ENCODE measurements at regions not wholly inside any gene's neighbourhood (a gene's known extent, or its start where the extent isn't known, plus 50 kb on each side); places are given as distances from the start of the nearest gene placed in this dataset.

DNA sequence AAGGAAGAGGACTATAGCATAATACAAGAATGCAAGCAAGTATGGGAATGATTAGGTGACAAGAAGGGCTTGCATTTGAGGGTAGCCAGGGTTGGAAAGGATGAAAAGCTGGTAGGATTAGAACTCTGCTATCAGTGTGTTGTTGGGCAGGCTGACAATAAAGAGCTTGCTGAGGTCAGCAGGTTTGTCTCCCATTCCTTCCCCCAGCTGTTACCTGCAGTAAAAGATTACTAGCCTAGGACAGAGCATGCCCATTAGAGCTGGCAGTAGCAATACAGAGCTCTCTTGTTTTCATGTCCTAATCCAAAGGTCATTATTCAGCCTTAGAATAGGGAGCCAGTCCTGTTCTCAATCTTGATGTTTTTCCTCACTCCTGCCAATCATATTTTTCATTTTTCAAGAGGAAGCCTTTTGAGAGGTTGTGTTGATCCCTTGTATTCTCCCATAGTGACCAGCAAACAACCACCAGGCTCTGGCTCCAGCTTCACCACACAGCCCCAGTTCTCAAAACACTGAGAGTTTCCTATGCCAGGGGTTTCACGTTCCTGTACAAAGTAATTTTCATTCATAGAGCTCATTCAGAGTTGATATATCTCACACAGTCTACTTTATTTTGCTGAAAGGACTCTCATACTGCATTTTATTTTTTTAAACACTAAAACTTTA lies 71.7 kb downstream of the OR2K2 start:
- TF ChIP-seq CTCF (IDR thresholded peaks at IDR 0.05; ENCODE audit: extremely low read depth, missing control alignments): no peak
- DNase-seq (ENCODE audit: low spot score): no peak

GRCh38 chr9:111253742-111254437 lies 76.1 kb downstream of the OR2K2 start:
- DNase-seq (ENCODE audit: low spot score): no peak
- no peak for TF ChIP-seq CTCF (IDR thresholded peaks at IDR 0.05; ENCODE audit: extremely low read depth, missing control alignments)

GRCh38 chr9:111250875-111251842 lies 78.9 kb downstream of the OR2K2 start:
- no peak for DNase-seq (ENCODE audit: low spot score)

GRCh38 chr9:111237447-111237846 lies 92.6 kb downstream of the OR2K2 start:
- no peak for TF ChIP-seq CTCF (IDR thresholded peaks at IDR 0.05; ENCODE audit: extremely low read depth, missing control alignments)
- DNase-seq (ENCODE audit: low spot score): no peak

More at GRCh38 chr9:111250875-111251842, 78.9 kb downstream of the OR2K2 start:
- TF ChIP-seq CTCF (IDR thresholded peaks at IDR 0.05; ENCODE audit: extremely low read depth, missing control alignments): no peak

- no peak for DNase-seq (ENCODE audit: low spot score)
- TF ChIP-seq CTCF (IDR thresholded peaks at IDR 0.05; ENCODE audit: extremely low read depth, missing control alignments): no peak
Measured at GRCh38 chr9:111236332-111236731, 93.7 kb downstream of the OR2K2 start.

DNA sequence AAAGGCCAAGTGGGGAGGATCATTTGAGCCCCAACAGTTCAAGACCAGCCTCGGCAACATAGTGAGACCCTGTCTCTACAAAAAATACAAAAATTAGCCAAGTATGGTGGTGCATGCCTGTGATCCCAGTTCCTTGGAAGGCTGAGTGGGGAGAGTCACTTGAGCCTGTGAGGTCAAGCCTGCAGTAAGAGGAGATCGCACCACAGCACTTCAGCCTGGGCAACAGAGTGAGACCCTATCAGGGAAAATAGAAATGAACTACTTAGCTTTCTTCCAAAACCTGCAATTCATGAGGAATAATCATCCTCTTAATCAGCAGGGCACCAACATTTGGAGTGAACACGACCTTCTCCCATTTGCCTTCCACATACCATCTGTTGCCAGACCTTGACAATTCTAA lies 96.1 kb downstream of the OR2K2 start:
- TF ChIP-seq CTCF (IDR thresholded peaks at IDR 0.05; ENCODE audit: extremely low read depth, missing control alignments): no peak
- DNase-seq (ENCODE audit: low spot score): no peak
